Suprapubic skin (tissue), 4 donors: ENCODE measurements at regions not wholly inside any gene's neighbourhood (a gene's known extent, or its start where the extent isn't known, plus 50 kb on each side); places are given as distances from the start of the nearest gene placed in this dataset.

ENCODE experiments used
- EP300 ChIP-seq: sonication (generic); formaldehyde crosslinking; IDR thresholded peaks from one replicate; pipeline ENCODE4 v1.6.1; 2017; ENCODE audit warnings: antibody characterized with exemption
- POLR2A ChIP-seq, 2 donors: fragments of 450-650 bp; IDR thresholded peaks; one replicate each; pipeline ENCODE4 v1.6.1; 2017; ENCODE audit warnings: antibody characterized with exemption in 2 of 2, mild to moderate bottlenecking in 2 of 2, moderate library complexity in 2 of 2
- POLR2AphosphoS5 ChIP-seq, 3 donors: sonication (generic); formaldehyde crosslinking; IDR thresholded peaks; one replicate each; pipeline ENCODE4 v1.6.1; 2017; ENCODE audit warnings: antibody characterized with exemption in 3 of 3
- TF ChIP-seq, protein P1 (sequence below), 2 donors: fragments of 200-600 bp in 1 of 2; fragments of 450-650 bp in 1 of 2; sonication (generic) in 1 of 2; IDR thresholded peaks; one replicate each; pipeline ENCODE4 v1.5.1; 2016 to 2019; ENCODE audit warnings: antibody characterized with exemption in 2 of 2, mild to moderate bottlenecking in 1 of 2, moderate library complexity in 1 of 2

DNA sequence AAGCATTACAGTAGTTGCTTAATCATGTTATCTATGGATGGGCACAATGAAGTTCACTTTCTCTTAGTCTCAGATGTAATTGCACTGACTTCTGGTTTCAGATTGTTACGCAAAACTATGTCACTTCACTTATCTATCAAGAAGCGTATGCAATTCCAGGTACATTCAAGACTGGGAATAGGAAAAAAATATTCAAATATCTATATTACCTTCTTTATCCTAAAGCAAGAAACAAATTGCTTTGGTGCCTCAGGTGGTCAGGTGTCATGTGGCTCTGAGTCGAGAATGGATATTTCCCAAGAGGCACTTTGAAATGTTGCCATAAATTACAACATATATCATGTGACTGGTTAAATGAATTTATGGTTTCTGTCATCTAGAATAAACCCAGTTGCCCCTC, 318.6 kb downstream of the SS18 start:
- TF ChIP-seq, protein P1, sequence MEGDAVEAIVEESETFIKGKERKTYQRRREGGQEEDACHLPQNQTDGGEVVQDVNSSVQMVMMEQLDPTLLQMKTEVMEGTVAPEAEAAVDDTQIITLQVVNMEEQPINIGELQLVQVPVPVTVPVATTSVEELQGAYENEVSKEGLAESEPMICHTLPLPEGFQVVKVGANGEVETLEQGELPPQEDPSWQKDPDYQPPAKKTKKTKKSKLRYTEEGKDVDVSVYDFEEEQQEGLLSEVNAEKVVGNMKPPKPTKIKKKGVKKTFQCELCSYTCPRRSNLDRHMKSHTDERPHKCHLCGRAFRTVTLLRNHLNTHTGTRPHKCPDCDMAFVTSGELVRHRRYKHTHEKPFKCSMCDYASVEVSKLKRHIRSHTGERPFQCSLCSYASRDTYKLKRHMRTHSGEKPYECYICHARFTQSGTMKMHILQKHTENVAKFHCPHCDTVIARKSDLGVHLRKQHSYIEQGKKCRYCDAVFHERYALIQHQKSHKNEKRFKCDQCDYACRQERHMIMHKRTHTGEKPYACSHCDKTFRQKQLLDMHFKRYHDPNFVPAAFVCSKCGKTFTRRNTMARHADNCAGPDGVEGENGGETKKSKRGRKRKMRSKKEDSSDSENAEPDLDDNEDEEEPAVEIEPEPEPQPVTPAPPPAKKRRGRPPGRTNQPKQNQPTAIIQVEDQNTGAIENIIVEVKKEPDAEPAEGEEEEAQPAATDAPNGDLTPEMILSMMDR (IDR thresholded peaks at IDR 0.05), result no peak
- TF ChIP-seq POLR2A (IDR thresholded peaks at IDR 0.05) (no peak), EP300 (no peak), POLR2AphosphoS5 (IDR thresholded peaks at IDR 0.05) (no peak)
